NCI-H1436 (cell line): ENCODE measurements at regions not wholly inside any gene's neighbourhood (a gene's known extent, or its start where the extent isn't known, plus 50 kb on each side); places are given as distances from the start of the nearest gene placed in this dataset.

Experiments
- DNase-seq: peaks from one replicate; lab custom pipeline; 2025; lab: John Stamatoyannopoulos, UW

DNA sequence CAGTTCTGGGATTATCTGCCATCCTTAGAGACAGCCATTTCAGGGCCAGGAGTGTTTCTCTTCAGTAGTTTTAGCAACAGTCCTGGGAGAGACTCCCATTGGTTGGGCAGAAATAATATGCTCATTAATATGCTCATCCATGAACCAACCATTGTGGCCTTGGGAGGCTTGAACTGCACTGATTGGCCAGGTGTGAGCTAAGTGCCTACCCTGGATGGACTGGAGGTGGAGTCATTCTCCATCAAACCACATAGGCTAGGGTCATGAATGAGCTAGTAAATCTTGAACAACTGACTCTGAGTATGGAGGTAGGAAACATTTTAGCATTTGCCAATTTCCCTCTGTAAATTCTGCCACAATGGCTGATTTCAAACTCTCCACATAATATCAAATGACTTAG lies 70.2 kb upstream of the ZFP64 start:
- no peak for DNase-seq

DNA sequence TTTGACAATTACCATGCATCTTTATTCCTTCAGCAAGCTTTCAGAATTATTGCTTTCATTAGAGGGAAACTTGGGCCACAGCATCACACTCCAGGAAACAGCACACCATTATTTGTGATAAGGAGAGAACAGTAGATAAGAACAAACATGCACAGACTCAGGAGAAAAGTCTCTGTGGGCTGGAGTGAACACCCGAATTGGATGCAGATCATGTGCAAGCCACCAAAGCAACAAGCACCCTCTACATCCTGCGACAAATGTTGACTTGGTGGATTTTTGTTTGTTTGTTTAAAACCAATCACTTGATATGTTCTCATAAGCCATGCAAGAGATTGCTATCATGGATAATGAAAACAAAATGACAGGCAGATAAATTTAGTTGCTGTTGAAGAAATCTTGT lies 67.7 kb upstream of the ZFP64 start:
- no peak for DNase-seq

DNA sequence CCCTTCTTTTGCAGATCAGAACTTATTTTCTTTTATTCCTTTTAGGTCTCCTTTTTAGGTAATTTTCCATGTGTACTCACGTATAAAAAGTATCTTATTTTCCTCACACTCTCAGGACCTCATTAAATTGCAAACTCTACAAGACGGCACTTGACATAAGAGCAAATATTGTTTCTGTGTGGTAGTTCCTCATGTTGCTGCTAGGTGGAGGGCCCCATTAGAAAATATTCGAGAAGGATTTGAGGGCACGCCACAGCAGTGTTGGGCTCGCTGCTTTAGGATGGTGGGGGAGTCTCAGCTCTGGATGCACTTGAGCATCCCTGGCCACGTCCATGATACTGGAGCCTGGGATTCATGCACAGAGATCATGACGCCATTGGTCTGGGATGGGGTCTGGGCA lies 64.9 kb upstream of the ZFP64 start:
- no peak for DNase-seq

DNA sequence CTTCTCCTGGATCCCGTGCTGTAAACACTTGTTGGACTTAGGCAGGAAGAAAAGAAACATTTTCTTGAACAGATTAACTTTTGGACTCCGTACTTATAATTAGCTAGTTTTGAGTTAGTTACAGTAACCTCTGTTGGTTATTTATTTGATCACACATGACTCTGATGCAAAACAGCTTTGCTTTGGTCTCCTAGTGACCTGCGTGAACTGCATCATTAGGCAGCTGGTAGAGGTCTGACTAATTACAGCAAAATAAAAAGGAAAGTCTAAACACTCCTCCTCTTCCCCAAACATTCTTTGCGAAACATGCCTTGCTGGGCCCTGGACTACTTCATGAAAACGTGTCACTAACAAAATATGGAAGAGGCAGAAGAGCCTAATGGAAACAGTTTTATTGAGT lies 61.1 kb upstream of the ZFP64 start:
- DNase-seq: no peak

DNA sequence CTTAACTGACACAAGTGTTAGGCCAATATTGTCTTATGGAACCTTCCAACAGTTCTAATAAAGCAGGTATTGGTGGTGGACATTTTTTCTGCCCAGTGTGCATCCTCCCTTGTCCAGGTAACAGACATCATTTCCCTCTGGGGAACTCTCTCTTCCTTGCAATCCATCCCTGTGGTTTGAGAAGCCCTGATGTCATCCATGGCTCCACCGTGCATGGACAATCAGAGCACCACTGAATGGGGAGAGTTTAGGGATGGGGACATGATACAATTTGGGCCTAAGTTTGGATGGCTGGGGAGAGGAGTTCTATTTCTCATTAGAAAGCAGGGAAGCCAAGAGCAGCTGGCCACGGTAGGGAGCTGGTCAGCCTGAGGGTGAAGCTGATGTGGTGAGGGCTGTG lies 60.2 kb upstream of the ZFP64 start:
- DNase-seq: no peak

DNA sequence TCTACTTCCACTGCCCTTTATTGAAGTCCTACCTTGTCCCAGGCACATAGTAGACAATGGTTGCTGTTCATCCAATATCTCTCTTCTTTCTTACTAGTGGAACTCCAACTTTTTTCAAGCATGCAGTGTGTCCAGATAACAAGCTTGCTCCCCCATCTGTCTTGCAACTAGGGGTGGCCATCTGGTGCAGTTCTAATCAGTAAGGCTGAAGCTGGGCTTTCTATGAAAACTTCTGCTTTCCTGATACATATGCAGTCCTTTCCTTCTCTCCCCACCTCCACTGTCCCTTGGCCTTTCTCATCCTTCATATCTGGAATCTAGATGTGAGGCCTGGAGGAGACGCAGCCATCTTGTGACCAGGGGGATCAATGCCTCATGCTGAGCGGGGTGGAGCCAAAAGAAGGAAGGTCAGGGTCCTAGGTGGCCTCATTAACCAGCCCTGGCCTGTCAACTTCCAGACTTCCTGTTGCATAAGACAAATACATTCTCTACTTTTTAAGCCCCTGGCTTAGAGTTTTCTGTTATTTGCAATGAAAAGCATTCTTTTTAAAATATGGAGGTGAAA lies 59.6 kb upstream of the ZFP64 start:
- DNase-seq: no peak

DNA sequence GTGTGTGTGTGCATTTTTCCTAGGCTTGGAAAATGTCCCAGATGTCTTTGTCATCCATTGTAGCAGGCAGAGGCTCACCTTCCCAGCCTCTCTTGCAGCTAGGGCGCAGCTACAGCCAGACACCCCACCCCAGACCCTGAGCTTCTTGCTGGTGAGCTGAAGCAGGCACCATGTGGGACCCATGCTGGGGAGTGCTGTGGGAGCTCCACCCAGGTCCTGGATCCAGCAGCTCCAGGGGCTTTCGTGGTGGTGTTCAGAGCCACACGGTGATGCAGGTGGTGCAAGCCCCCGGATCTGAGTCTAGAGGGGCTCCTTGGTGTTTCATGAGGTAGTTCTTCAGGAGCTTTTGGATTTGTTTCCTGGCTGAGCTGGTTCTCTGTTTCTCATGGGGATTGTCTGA lies 56.0 kb upstream of the ZFP64 start:
- no peak for DNase-seq

DNA sequence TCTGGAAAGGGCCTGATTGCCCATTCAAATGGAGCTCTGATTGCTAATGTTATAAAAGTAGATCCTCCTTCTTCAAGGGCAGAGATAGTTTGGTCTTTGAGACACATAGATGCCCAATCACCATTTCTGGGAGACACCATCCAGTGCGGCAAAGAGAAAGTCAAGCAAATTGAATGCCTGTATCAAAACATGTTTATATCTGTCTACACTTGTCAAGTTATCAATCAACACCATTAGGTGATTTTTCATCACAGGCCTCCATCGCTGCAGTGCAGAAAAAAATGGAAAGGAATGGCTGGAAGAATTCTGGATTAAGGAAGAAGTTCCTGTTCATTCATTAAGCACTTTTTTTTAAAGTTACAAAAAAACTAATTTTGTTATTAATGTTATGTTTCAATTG lies 54.8 kb upstream of the ZFP64 start:
- no peak for DNase-seq

DNA sequence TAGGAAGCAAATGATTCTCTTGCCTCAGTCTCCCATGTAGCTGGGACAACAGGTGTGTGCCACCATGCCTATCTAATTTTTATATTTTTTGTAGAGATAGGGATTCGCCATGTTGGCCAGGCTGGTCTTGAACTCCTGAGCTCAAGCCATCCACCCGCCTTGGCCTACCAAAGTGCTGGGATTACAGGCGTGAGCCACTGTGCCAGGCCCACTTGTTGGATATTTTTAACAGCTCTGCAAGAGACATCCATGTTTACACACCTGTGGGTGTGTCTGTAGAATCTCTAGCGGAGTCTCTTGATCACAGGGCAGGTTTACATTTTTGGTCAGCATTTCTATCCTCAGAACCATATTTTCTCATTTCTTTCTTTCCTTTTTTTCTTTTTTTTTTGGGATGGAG lies 53.1 kb upstream of the ZFP64 start:
- no peak for DNase-seq

DNA sequence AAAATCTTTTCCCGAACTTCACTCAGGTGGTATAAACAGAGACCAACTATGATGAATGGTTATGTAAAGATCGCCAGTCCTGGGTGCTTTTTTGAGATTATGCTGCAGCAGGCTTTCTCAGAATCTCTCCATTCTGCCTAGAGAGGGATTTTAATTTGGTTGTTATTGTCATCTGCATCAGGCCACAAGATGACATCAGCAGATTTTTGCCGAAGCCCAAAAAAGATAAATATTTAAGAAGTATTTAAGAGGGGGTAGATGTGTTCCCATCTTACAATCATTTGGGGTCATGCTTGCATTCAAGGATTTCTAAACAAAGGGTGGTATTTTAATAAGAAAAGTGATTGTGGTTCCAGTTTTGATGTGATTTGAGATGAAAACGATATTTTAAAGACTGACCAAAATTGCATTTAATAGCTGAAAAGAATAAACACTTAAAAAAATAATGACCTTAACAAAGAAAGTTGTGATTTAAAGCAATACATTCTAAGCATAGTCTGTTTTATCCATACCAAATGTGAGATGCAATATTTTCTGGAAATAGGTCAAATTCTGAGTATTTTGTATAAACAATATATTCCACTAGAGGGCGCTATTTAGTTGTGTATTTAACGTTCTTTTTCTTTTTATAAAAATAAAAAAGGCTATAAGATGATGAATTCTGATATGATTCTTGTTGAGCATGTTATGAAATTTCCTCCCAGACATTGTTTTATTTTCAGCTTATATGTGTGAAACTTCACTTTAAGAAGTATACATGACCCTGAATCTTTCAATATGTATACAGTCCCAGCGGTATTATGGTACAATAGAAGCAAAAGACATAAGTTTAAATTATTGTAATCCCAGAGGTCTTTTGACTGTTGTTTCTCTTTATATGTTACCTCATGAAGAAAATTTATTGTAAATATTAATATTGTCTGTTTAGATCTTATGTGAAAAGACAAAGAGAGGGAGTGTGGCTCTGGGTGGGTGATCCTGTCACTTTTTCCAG lies 51.0 kb upstream of the ZFP64 start:
- peak; percentile 1 for DNase-seq
